AG10803 (cell line): ENCODE measurements at regions not wholly inside any gene's neighbourhood (a gene's known extent, or its start where the extent isn't known, plus 50 kb on each side); places are given as distances from the start of the nearest gene placed in this dataset.

Experiments
- DNase-seq: peaks from one replicate; pipeline ENCODE4 v3.0.0; 2010; ENCODE audit warnings: low read depth
- H3K4me3 ChIP-seq: 2 replicates; pipeline ENCODE4 v1.5.1; 2011; ENCODE audit warnings: mild to moderate bottlenecking, low read length, control low read depth
- TF ChIP-seq, protein P1 (sequence below): conservative IDR thresholded peaks from 2 replicates; pipeline ENCODE4 v1.5.1; 2011; ENCODE audit warnings: mild to moderate bottlenecking, low read length, control low read depth, inconsistent platforms

- TF ChIP-seq, protein P1, sequence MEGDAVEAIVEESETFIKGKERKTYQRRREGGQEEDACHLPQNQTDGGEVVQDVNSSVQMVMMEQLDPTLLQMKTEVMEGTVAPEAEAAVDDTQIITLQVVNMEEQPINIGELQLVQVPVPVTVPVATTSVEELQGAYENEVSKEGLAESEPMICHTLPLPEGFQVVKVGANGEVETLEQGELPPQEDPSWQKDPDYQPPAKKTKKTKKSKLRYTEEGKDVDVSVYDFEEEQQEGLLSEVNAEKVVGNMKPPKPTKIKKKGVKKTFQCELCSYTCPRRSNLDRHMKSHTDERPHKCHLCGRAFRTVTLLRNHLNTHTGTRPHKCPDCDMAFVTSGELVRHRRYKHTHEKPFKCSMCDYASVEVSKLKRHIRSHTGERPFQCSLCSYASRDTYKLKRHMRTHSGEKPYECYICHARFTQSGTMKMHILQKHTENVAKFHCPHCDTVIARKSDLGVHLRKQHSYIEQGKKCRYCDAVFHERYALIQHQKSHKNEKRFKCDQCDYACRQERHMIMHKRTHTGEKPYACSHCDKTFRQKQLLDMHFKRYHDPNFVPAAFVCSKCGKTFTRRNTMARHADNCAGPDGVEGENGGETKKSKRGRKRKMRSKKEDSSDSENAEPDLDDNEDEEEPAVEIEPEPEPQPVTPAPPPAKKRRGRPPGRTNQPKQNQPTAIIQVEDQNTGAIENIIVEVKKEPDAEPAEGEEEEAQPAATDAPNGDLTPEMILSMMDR, result no peak
These were observed 591.7 kb downstream of the PLPP3 start for GRCh38 chr1:55987491-55988249.

GRCh38 chr1:55986003-55986402, 593.4 kb downstream of the PLPP3 start:
- H3K4me3 ChIP-seq, result no peak overlapping the region
- TF ChIP-seq, protein P1, result no peak
- peak; percentile 56 for DNase-seq

More at GRCh38 chr1:55987491-55988249, 591.7 kb downstream of the PLPP3 start:
- H3K4me3 ChIP-seq, result no peak overlapping the region
- no peak for DNase-seq

DNA sequence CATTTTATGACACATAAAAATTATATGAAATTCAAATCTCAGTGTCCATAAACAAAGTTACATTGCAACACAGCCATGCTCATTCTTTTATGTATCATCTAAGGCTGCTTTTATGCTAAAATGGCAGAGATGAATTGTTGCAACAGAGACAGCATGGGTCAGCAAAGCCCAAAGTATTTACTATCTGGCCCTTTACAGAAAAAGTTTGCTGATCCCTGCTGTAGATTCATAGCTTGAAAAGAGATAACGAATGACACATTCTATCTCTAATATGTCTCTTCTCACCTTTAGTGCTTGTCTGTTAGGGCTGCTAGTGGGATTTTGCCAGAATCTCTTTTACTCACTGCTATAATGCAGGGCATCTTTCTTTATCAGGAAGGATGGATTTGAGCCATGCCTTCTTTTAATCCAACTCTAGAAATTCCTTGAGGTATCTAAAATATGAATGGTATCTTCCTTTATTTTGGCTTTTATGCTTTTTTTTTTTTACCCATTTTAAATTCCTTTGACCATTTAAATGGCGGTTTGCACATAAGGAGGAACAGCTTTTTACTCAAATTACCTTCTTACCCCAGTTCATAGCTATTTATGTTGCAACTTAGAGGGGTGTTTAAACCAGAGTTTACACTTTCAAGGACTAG, 598.2 kb downstream of the PLPP3 start:
- TF ChIP-seq, protein P1, result no peak
- DNase-seq, result peak; percentile 73
- no peak overlapping the region for H3K4me3 ChIP-seq

DNA sequence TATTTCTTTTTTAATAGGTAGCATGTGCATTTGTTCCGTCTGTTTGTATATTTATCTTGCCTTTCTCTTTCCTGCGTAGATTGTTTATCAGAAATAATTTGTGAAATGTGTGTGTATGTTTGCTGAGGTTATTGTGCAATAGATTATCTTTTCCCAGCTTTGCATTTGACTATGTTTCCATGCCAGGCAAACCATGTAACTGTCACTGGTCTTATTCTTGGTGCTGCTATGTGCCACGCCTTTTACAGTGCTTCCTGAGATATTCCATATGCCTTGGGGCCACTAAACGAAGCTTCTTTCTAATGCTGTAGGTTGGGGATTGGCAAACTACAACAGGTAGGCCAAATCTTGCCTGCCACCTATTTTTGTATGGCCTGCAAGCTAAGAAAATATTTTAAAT, 598.8 kb downstream of the PLPP3 start:
- TF ChIP-seq, protein P1, result no peak
- H3K4me3 ChIP-seq, result no peak overlapping the region
- no peak for DNase-seq

DNA sequence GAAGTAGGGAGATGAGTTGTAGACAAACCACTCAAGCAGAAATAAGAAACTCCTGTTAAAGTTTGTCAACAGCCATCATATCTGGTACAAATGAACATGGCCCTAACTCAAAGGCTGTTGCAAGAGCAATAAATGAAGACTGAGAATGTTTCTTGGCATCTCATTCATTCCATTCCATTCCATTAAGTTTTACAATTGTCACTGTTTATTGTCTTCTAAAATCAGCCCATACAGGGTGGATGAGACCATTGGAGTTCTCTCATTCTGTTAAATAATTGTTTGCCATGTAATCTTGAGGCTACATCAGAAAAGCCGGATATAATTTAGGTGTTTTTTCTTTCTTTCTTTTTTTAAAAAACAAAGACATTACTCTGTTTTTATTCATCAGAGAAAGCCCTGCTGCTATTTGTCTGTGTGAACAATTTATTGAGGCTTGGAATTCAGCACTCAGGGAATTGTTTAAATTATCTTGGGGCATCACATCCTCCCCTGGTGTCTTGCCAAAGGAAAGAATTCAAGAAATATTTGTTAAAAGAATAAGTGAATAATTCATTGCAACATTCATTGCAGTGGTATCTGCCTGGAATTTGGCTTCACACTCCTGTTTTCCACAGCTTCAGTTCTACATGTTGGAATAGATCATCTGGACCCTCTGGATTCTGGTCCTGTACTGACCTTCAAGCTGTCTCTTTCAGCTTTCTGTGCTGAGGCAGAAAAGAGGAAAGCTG, 604.5 kb downstream of the PLPP3 start:
- TF ChIP-seq, protein P1, result no peak
- DNase-seq, result peak; percentile 98
- no peak overlapping the region for H3K4me3 ChIP-seq

DNA sequence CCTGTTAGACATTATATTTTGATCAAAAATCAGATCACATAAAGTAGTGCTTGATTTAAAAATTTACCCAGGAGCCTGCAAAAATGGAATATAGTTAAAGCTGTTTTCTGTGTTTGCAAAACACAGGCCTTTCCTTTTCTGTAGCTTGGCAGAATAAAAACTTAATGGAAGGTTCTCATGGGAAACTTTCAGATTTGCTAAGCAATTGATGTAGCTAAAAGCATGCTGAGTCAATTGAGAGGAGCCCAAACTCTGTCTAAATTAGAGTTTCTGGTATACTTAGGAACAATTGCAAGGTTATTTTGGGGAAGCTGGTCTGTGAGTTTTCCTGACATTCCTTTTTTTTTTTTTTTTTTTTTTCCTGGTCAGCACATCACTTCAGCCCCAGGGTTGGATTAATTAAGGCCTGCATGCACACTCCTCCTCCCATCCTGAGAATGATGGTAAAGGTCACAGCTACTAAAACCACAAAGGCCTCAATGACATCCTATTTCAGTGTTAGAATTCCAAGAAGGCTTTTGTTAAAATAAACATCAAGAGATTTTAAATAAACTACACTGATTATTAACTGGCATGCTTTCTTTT, 608.7 kb downstream of the PLPP3 start:
- peak; percentile 97 for DNase-seq
- TF ChIP-seq, protein P1, result no peak
- H3K4me3 ChIP-seq, result no peak overlapping the region
